ENCODE measurements at regions not wholly inside any gene's neighbourhood (a gene's known extent, or its start where the extent isn't known, plus 50 kb on each side); places are given as distances from the start of the nearest gene placed in this dataset.

DNA sequence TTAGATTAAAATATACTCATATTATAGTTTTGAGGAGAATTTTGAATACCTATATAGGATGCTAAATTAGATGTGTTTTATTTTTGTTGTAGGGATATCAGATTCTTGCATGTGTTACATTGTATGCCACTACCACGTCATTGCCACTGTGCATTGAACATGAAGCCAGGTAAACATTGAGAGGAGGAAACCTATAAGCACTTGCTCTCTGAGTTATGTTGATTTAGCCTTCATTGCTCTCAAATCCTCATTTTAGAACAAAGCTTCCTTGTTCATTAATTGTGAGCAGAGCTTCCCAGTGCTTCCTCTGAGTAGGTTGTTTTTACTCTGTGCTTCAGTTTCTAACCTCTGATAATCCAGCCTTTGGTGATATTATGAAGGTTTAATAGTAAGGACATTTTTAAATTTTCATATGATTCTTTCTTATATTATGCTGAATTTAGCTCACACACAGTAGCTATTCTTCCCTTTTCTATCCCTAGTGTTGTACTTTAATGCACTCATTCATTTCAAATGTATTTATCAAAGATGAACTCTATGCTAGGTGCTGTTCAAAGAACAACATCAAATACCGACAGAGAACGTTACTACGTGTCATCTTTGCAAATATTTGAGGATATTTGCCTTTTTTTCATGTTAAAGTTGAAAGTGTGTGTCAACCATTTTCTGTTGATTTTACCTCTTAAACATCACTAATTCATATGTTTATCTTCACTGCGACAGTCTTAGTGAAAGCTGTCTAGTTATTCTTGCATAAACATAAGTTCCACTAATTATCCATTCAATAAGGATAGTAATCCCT is 1448.0 kb upstream of the MIR17HG start:
- no peak for DNase-seq (ENCODE audit: low read depth)

- DNase-seq (ENCODE audit: low read depth) = no peak
These were observed 1447.3 kb upstream of the MIR17HG start for GRCh38 chr13:89900104-89900765.

- DNase-seq (ENCODE audit: low read depth) = no peak
These were observed 1445.3 kb upstream of the MIR17HG start for GRCh38 chr13:89902223-89902622.

DNA sequence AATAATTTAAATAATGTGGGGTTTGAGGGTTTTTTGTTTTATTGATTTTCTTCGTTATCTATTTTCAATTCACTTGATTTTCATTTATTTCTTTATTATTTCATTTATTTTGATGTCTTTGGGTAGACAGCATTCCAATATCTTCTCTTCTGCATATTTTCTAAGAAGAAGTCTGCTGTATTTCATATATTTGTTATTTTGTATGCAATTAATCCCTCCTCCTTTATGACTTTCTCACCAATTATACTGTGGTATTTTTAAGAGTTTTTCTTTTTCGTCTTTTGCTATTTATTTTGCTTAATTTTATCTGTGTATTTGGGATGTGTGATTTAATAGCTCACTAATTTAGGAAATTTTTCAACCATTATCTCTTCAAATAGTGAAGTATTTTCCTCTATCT is 1444.4 kb upstream of the MIR17HG start:
- no peak for DNase-seq (ENCODE audit: low read depth)

DNA sequence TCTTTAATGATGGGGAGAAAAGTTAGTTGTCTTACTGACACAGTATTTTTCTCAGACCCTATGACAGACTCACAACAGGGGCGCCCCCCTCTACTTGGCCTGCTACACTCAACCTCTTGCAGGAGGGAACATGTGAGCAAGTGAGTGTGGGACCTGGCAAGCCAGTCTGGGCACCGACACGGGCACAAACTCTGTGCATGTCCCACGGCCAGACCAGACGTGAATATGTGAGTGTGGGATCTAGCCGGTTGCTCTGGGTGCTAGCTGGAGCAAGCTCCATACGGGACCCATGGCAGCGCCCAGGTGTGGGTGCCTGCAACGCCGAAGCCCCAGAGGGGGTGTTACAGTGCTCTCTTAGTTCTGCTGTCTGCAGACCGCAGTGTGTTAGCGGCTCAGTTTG is 1437.3 kb upstream of the MIR17HG start:
- DNase-seq (ENCODE audit: low read depth) = no peak

GRCh38 chr13:89916551-89916950 is 1430.9 kb upstream of the MIR17HG start:
- DNase-seq (ENCODE audit: low read depth) = no peak

- DNase-seq (ENCODE audit: low read depth) = no peak
These were observed 1427.0 kb upstream of the MIR17HG start for GRCh38 chr13:89920461-89920860.

DNA sequence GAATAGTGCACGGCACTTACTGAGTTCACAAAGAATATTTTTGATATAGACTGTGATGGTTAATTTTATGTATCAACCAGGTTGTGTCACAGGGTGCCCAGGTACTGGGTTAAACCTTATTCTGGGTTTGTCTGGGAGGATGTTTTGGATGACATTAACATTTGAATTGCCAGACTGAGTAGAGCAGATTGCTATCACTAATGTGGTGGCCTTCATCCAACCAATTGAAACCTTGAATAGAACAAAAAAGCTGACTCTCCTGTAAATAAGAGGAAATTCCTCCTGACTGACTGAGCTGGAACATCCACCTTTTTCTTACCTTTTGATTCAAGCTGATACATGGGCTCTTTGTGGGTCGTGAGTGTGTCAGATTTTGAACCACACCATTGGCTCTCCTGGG is 1424.4 kb upstream of the MIR17HG start:
- no peak for DNase-seq (ENCODE audit: low read depth)

- peak; percentile 8 for DNase-seq (ENCODE audit: low read depth)
These were observed 1423.8 kb upstream of the MIR17HG start for GRCh38 chr13:89923736-89924135.

DNA sequence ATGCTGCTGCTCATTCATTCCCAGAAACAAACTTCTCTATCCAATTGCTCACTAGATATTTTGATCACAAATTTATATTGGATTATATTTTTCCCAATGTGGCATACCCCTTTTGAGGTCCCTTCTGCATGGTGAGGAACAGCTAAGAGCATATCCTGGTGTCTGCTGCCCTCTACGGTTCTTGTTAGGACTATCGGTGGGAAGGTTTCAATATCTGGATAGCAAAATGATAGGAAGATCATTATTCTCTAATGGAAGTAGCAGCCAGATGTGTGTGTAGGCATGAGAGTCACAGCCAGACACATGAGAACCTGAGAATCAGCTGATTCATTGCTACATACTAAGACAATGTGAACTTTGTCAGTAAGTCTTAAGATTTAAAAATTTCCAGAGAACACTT is 1422.4 kb upstream of the MIR17HG start:
- DNase-seq (ENCODE audit: low read depth) = peak; percentile 8

- no peak for DNase-seq (ENCODE audit: low read depth)
These were observed 1416.6 kb upstream of the MIR17HG start for GRCh38 chr13:89930861-89931260.

- no peak for DNase-seq (ENCODE audit: low read depth)
These were observed 1414.6 kb upstream of the MIR17HG start for GRCh38 chr13:89932902-89933301.

DNA sequence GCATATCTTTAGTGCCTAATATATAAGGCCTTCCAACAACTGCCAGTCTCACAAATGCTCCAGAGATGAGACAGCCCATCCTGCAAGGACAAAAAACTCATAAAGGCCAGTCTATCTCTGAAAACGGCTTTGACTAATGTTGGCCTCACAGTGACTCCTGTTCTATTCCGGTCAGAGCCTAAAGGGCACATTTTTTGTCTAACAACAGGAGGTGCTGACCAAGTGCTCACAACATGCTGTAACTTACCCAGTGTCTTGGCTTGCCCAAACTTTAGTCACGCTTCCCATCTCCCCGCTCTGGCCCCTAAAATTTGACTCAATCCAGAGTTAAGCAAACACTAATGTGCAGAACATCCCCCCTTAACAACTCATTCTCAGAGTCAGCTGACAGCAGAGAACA is 1411.2 kb upstream of the MIR17HG start:
- no peak for DNase-seq (ENCODE audit: low read depth)

DNA sequence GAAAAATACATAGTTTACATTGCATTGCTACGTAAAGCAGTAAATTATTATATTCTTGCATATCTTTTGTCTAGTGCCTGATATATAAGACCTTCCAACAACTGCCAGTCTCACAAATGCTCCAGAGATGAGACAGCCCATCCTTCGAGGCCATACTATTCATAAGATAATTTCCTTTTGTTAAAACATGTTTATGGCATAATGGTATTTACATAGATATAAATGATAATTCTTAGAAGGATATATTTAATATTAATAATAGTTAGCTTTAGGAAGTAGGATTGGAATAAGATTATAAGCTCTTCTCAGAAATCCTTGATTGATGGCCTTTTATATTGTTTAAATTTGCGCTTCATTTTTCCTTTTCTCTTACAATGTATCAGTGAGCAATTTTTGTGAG is 1410.1 kb upstream of the MIR17HG start:
- DNase-seq (ENCODE audit: low read depth) = no peak

DNA sequence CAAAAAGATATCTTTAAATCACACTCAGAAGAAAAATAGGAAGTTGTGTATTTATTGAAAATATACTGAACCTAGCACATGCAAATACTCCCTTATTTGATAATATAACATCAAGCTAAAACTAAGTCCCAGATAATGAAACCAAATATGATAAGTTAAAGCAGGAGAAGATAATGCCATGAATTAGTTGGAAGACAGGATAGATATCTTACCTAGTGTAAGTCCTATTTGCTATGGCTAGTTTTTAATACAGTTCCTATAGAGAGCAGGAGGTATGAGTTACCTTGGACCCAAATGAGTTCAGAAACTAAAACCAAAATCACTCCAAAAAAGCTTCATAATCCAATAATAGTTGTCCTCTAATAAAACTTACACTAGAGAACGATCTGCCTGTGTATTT is 1407.1 kb upstream of the MIR17HG start:
- no peak for DNase-seq (ENCODE audit: low read depth)

DNA sequence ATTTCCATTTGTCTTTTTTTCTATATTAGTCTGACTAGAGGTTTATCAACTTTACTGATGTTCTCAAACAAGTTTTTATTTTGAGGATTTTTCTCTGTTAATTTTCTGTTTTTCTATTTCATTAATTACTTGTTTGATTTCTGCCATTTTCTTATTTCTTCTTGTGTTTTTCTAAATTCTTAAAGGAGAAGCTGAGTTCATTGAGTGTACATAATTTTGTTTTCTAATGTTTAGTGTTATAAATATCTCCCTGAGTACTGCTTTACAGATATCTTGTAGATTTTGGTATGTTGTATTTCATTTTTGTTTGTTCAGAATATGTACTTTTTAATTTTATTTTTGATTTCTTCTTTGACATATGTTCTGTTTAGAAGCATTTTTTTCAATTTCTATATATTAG is 1404.3 kb upstream of the MIR17HG start:
- DNase-seq (ENCODE audit: low read depth) = no peak

- no peak for DNase-seq (ENCODE audit: low read depth)
These were observed 1397.3 kb upstream of the MIR17HG start for GRCh38 chr13:89950225-89950624.

DNA sequence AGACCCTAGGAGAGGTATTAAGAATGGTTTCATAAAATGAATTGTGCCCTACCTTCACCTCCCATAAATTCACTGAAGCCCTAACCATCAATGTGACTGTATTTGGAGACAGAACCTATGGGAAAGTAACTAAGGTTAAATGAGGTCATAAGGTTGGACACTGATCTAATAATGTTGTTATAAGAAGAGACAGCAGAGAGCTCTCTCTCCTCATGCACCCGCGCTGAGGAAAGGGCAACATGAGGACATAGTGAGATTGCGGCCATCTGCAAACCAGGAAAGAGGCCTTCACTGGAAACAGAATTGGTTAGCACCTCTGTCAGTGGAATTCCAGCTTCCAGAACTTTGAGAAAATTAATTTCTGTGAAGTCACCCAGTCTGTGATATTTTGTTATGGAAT is 1396.1 kb upstream of the MIR17HG start:
- DNase-seq (ENCODE audit: low read depth) = no peak

GRCh38 chr13:89953581-89953980 is 1393.9 kb upstream of the MIR17HG start:
- no peak for DNase-seq (ENCODE audit: low read depth)

DNA sequence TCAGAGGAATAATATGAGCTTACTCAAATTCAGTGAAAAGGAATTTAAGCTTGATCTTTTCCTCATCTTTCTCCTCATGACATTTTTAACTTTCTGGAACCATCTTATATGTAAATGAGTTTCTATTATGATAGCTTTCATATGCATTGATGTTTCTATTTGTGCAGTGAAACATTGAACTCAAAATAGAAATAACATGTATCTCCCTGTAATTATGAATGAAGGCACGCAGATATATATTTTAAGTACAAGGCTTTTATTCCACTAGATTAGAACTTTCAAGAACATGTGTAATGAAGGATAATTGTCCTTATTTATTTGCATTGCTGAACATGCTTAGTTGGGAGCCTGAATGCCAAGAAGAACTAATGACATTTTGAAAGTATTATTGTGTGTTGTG is 1391.7 kb upstream of the MIR17HG start:
- DNase-seq (ENCODE audit: low read depth) = no peak

DNA sequence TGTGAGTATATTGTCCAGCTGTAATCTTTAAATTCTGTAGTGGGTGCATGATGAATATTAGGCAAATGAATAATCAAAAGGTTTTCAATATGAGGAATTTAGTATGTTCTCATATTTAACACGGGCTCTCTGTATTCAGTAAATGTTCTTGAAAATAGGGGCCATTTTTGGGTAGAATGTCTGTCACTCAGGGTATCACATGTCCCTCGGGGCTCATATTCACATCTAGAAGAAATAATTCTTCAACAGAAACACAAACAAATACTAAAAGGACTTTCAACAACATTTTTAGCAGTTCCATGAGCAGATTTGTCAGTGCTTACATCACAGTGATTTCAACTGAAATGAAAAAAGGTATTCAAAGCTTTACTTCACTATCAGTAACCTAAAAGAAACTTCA is 1388.4 kb upstream of the MIR17HG start:
- DNase-seq (ENCODE audit: low read depth) = no peak

DNA sequence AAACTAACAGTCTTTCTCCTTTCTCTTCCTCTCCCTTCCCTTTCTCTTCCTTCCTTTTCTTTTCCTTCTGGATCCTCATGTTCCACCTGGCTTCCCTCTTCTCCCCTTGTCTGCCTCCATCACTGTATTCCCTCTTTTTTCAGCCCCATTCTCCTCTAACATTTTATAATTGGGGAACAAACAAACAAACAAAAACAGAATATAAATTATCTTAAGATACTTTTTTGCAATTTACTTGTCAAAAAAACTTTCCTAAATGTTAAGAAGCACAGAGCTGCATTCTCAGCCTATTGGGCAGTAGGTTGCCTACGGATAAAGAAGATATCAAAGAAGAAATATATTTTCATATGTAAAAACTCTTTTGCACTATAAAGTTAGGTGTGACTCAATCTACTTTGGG is 1382.2 kb upstream of the MIR17HG start:
- no peak for DNase-seq (ENCODE audit: low read depth)

GRCh38 chr13:89966524-89966923 is 1381.0 kb upstream of the MIR17HG start:
- no peak for DNase-seq (ENCODE audit: low read depth)

DNA sequence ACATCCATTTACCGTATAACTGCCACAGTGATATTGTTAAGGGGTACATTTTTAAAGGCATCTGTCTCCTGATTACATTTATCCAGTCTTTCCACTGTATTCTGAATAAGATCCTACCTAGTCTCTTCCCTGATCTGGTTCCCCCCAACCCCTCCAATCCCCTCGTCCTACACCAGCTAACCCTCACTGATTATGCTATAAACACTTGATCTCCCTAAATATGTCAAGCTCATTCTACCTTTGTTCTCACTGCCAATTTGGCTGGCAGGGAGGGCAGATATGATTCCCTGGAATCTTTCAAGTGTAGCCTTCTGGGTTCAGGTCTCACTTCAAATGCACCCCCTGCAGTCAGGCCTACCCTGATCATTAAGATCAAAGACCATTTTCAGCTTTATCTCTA is 1379.8 kb upstream of the MIR17HG start:
- no peak for DNase-seq (ENCODE audit: low read depth)
